IMR-90 (cell line): ENCODE measurements at regions not wholly inside any gene's neighbourhood (a gene's known extent, or its start where the extent isn't known, plus 50 kb on each side); places are given as distances from the start of the nearest gene placed in this dataset.

Source experiments
- ATAC-seq: fragments of 200-7000 bp; cut with Tn5 transposase; 2 replicates; pipeline ENCODE4 v1.9.1; 2020; ENCODE audit warnings: low read depth, mild to moderate bottlenecking, moderate library complexity
- BruUV-seq: library from RNA; stranded (reverse); fragments of 400-500 nt; replicated peaks from 2 replicates; lab custom pipeline; 2021; lab: Mats Ljungman, UMichigan
- CTCF ChIA-PET: fragments of 300-600 bp; formaldehyde crosslinking; extraction: SDS; loops from one replicate; lab custom pipeline; 2021; ENCODE audit warnings: antibody characterized with exemption; lab: Yijun Ruan, JAX
- POLR2A ChIA-PET: fragments of 300-600 bp; sonication (Branson Sonifier 250); formaldehyde crosslinking; loops from one replicate; lab custom pipeline; 2022; ENCODE audit warnings: antibody characterized with exemption; ENCODE audit not compliant: unreplicated experiment; lab: Charles Lee
- DNase-seq: peaks from one replicate; pipeline ENCODE4 v3.0.0; 2013
- H2AFZ ChIP-seq: replicated peaks from 2 replicates; pipeline ENCODE3; 2013; ENCODE audit warnings: low read length, mild to moderate bottlenecking; ENCODE audit not compliant: poor library complexity
- H2AK5ac ChIP-seq: 2 replicates; pipeline ENCODE4 v1.6.1; 2013; ENCODE audit warnings: low read depth, low read length, inconsistent platforms
- H2AK9ac ChIP-seq: replicated peaks from 2 replicates; pipeline ENCODE3; 2013; ENCODE audit warnings: mild to moderate bottlenecking, low read depth, low read length, moderate library complexity; ENCODE audit not compliant: poor library complexity
- H2BK120ac ChIP-seq: 2 replicates; pipeline ENCODE4 v1.6.1; 2013; ENCODE audit warnings: low read depth, low read length, inconsistent platforms
- H2BK15ac ChIP-seq: 3 replicates; pipeline ENCODE4 v1.6.1; 2013; ENCODE audit warnings: low read depth, low read length, inconsistent platforms
- H2BK20ac ChIP-seq: 2 replicates; pipeline ENCODE4 v1.6.1; 2013; ENCODE audit warnings: low read depth, mild to moderate bottlenecking, inconsistent platforms, low read length, moderate library complexity
- H2BK5ac ChIP-seq: 2 replicates; pipeline ENCODE4 v1.6.1; 2013; ENCODE audit warnings: mild to moderate bottlenecking, low read depth, low read length, inconsistent platforms; ENCODE audit not compliant: poor library complexity, severe bottlenecking
- H3K14ac ChIP-seq: replicated peaks from 2 replicates; pipeline ENCODE4 v1.6.1; 2013; ENCODE audit warnings: low read depth, low read length, inconsistent platforms
- H3K18ac ChIP-seq: 2 replicates; pipeline ENCODE4 v1.6.1; 2013; ENCODE audit warnings: low read depth, low read length, control low read depth
- H3K23ac ChIP-seq: 2 replicates; pipeline ENCODE4 v1.6.1; 2013; ENCODE audit warnings: low read depth, low read length, inconsistent platforms
- H3K27ac ChIP-seq: 2 replicates; pipeline ENCODE4 v1.5.1; 2013; ENCODE audit warnings: mild to moderate bottlenecking, control low read depth, low read length; ENCODE audit not compliant: insufficient read depth
- H3K27me3 ChIP-seq: 2 replicates; pipeline ENCODE4 v1.6.1; 2013; ENCODE audit warnings: low read length; ENCODE audit not compliant: control insufficient read depth, insufficient read depth
- H3K36me3 ChIP-seq: 2 replicates; pipeline ENCODE4 v1.6.1; 2013; ENCODE audit warnings: low read length, mixed read lengths; ENCODE audit not compliant: control insufficient read depth, insufficient read depth
- H3K4ac ChIP-seq: 2 replicates; pipeline ENCODE4 v1.6.1; 2013; ENCODE audit warnings: low read depth, low read length, inconsistent platforms
- H3K4me1 ChIP-seq: 2 replicates; pipeline ENCODE4 v1.6.1; 2013; ENCODE audit warnings: low read length, mixed read lengths; ENCODE audit not compliant: control insufficient read depth, insufficient read depth
- H3K4me2 ChIP-seq: 2 replicates; pipeline ENCODE4 v1.6.1; 2013; ENCODE audit warnings: low read depth, mild to moderate bottlenecking, control low read depth, low read length, moderate library complexity
- H3K4me3 ChIP-seq: 2 replicates; pipeline ENCODE4 v1.5.1; 2013; ENCODE audit warnings: low read depth, mild to moderate bottlenecking, control low read depth, low read length, moderate library complexity; ENCODE audit not compliant: insufficient read depth
- H3K56ac ChIP-seq: 2 replicates; pipeline ENCODE4 v1.6.1; 2013; ENCODE audit warnings: low read length, inconsistent platforms; ENCODE audit not compliant: insufficient read depth; ENCODE audit errors: extremely low read depth
- H3K79me1 ChIP-seq, 2 experiments: 2 replicates each; pipeline ENCODE4 v1.6.1; 2013; ENCODE audit warnings: low read length in 2 of 2, inconsistent platforms in 1 of 2, low read depth in 1 of 2
- H3K9ac ChIP-seq: 2 replicates; pipeline ENCODE4 v1.6.1; 2013; ENCODE audit warnings: low read depth, low read length, control low read depth
- H3K9me1 ChIP-seq: 2 replicates; pipeline ENCODE4 v1.6.1; 2013; ENCODE audit warnings: low read length, inconsistent platforms; ENCODE audit not compliant: insufficient read depth
- H3K9me3 ChIP-seq: 2 replicates; pipeline ENCODE4 v1.6.1; 2013; ENCODE audit warnings: low read length; ENCODE audit not compliant: control insufficient read depth, insufficient read depth
- H4K20me1 ChIP-seq: 2 replicates; pipeline ENCODE4 v1.6.1; 2013; ENCODE audit warnings: low read length, inconsistent platforms; ENCODE audit not compliant: insufficient read depth
- H4K5ac ChIP-seq: 2 replicates; pipeline ENCODE4 v1.6.1; 2013; ENCODE audit warnings: mild to moderate bottlenecking, low read depth, low read length, control low read depth
- H4K8ac ChIP-seq, 2 experiments: 2 replicates each; pipeline ENCODE4 v1.6.1; 2013; ENCODE audit warnings: low read depth in 2 of 2, low read length in 2 of 2, control low read depth in 1 of 2, inconsistent platforms in 1 of 2
- H4K91ac ChIP-seq: 2 replicates; pipeline ENCODE4 v1.6.1; 2013; ENCODE audit warnings: low read depth, low read length, inconsistent platforms; ENCODE audit not compliant: insufficient read depth
- MAZ ChIP-seq: IDR thresholded peaks from 2 replicates; pipeline ENCODE4 v1.6.1; 2012; ENCODE audit warnings: low read depth, mild to moderate bottlenecking, low read length, improper control_type of control experiment, moderate library complexity, borderline replicate concordance
- MXI1 ChIP-seq: IDR thresholded peaks from 2 replicates; pipeline ENCODE4 v1.6.1; 2012; ENCODE audit warnings: low read depth, mild to moderate bottlenecking, low read length, moderate library complexity, borderline replicate concordance
- USF2 ChIP-seq: fragments of 150-350 bp; IDR thresholded peaks from 2 replicates; pipeline ENCODE4 v1.6.1; 2017; ENCODE audit warnings: mild to moderate bottlenecking, antibody characterized with exemption, low read length, low read depth
- WGBS, 2 experiments: methylation state at CpG; one replicate each; pipeline versions ENCODE4 v1.1.5 to v1.1.7; 2013; ENCODE audit warnings: missing lambda C conversion rate in 2 of 2; ENCODE audit not compliant: insufficient read length in 1 of 2; ENCODE audit errors: extremely low coverage in 2 of 2; 5-methylcytosine and 5-hydroxymethylcytosine counted together
- dilution Hi-C: fragments of 300-500 bp; cut with HindIII; formaldehyde crosslinking; loops from one replicate; pipeline ENCODE4 v1.14.3; 2018; ENCODE audit warnings: low sequenced_read_pairs; ENCODE audit not compliant: unreplicated experiment
- in situ Hi-C: fragments of 300-500 bp; cut with MboI; formaldehyde crosslinking; loops from 3 replicates; pipeline ENCODE4 v1.14.3; 2019; ENCODE audit warnings: low sequenced_read_pairs, inconsistent platforms, mixed read lengths
- intact Hi-C: fragments of 100-400 bp; cut with micrococcal nuclease; formaldehyde crosslinking; loops from 2 replicates; pipeline ENCODE4 v1.10.0; 2022

- Histone ChIP-seq H2BK20ac (no peak overlapping the region), H3K4ac (no peak overlapping the region; the same call in 1 of the 2 replicates), H3K9ac (no peak overlapping the region), H3K18ac (no peak overlapping the region), H3K4me2 (no peak overlapping the region), H3K4me1 (peaks cover 3% of the 10 kb centered on the region; the same call in 1 of the 2 replicates), H3K27me3 (peaks cover 18% of the 10 kb centered on the region), H3K56ac (no peak overlapping the region), H4K8ac (no peak overlapping the region), H2BK5ac (no peak overlapping the region), H2BK120ac (no peak overlapping the region), H4K20me1 (no peaks in the 10 kb centered on the region), H2AFZ (no peak overlapping the region), H4K5ac (no peak overlapping the region), H3K4me3 (no peak overlapping the region), H3K9me1 (no peaks in the 10 kb centered on the region; the same call in 1 of the 2 replicates), H4K91ac (no peak overlapping the region), H3K23ac (no peak overlapping the region), H2BK15ac (no peak overlapping the region), H3K9me3 (no peaks in the 10 kb centered on the region), H3K14ac (no peak overlapping the region), H3K36me3 (no peaks in the 10 kb centered on the region), H3K79me1 (no peaks in the 10 kb centered on the region), H2AK9ac (no peak overlapping the region), H3K27ac (no peak overlapping the region), H2AK5ac (no peak overlapping the region)
- dilution Hi-C loops, result no loop called here
- no peak for ATAC-seq
- intact Hi-C loops, result loop anchor here (1.0 kb wide), 1 partner anchor 226 kb away; no protein-coding TSS in a partner anchor
- WGBS, 2 experiments, result no CpG with 5 or more reads among the region's 1 CpG
- ChIA-PET POLR2A (no interaction called here), CTCF (interaction anchor here (1.2 to 1.8 kb wide), 2 partner anchors 11 to 226 kb away, joined by 3 to 7 read pairs; no protein-coding TSS in a partner anchor)
- no TSS peak for BruUV-seq
- TF ChIP-seq USF2 (no peak), MAZ (no peak), MXI1 (no peak)
- DNase-seq, result no peak
- in situ Hi-C loops, result no loop called here
These were observed 111.0 kb upstream of the LIFR start for GRCh38 chr5:38667499-38667776.
